ENCODE measurements at regions not wholly inside any gene's neighbourhood (a gene's known extent, or its start where the extent isn't known, plus 50 kb on each side); places are given as distances from the start of the nearest gene placed in this dataset.

GRCh38 chr18:72391951-72392350, 152.2 kb downstream of the CBLN2 start:
- ChIA-PET RAD21 (ENCODE audit: low non-redundant PET in 1 of 2, low total read pairs in 2 of 2, uncharacterized antibody in 2 of 2, unreplicated experiment in 2 of 2) (no interaction called here), CTCF (no interaction called here)
- H3K27ac ChIP-seq (ENCODE audit: low read depth, low read length), result no peak overlapping the region

GRCh38 chr18:72391427-72391826, 152.7 kb downstream of the CBLN2 start:
- H3K4me3 ChIP-seq (replicated peaks in 1 of 2; ENCODE audit: low read depth in 1 of 2, low read length in 2 of 2), result no peak overlapping the region
- BruUV-seq (replicated peaks), result no TSS peak
- no peaks in the 10 kb centered on the region for H3K79me2 ChIP-seq (ENCODE audit: insufficient read depth, low read length)
- ChIA-PET RAD21 (ENCODE audit: low non-redundant PET in 1 of 2, low total read pairs in 2 of 2, uncharacterized antibody in 2 of 2, unreplicated experiment in 2 of 2) (no interaction called here), POLR2A (no interaction called here), CTCF (no interaction called here)
- DNase-seq (ENCODE audit: low read depth, low spot score), result no peak
- H3K27me3 ChIP-seq (ENCODE audit: insufficient read depth, low read length), result no peaks in the 10 kb centered on the region
- H3K4me2 ChIP-seq (ENCODE audit: low read length), result no peak overlapping the region
- H3K27ac ChIP-seq (ENCODE audit: low read depth, low read length), result no peak overlapping the region
- no peak overlapping the region for H3K9ac ChIP-seq (ENCODE audit: low read length)
- peaks cover 0 to 35% of the 10 kb centered on the region in 2 experiments; a peak in 2 of 4 replicates for H3K9me3 ChIP-seq (ENCODE audit: control insufficient read depth in 1 of 2, insufficient read depth in 1 of 2, low read depth in 1 of 2, low read length in 2 of 2)
- no peaks in the 10 kb centered on the region for H4K20me1 ChIP-seq (ENCODE audit: insufficient read depth)
- no peaks in the 10 kb centered on the region for H3K4me1 ChIP-seq (ENCODE audit: control insufficient read depth in 1 of 2, insufficient read depth in 2 of 2, low read length in 2 of 2)
- H2AFZ ChIP-seq (ENCODE audit: low read depth, low read length, poor library complexity, severe bottlenecking), result no peak overlapping the region
- H3K36me3 ChIP-seq (ENCODE audit: control insufficient read depth in 1 of 2, insufficient read depth in 2 of 2, low read length in 2 of 2), result no peaks in the 10 kb centered on the region
- ATAC-seq, result no peak
- TF ChIP-seq ATF3 (IDR thresholded peaks at IDR 0.05) (no peak), ELF1 (IDR thresholded peaks at IDR 0.05; ENCODE audit: borderline replicate concordance, low read depth) (no peak)
- H3K9me2 ChIP-seq (ENCODE audit: insufficient read depth), result no peaks in the 10 kb centered on the region
- intact Hi-C loops (cut with micrococcal nuclease), result no loop called here

More at GRCh38 chr18:72391951-72392350, 152.2 kb downstream of the CBLN2 start:
- H4K20me1 ChIP-seq (ENCODE audit: insufficient read depth), result no peaks in the 10 kb centered on the region
- no peaks in the 10 kb centered on the region for H3K9me2 ChIP-seq (ENCODE audit: insufficient read depth)
- H3K4me3 ChIP-seq (replicated peaks in 1 of 2; ENCODE audit: low read depth in 1 of 2, low read length in 2 of 2), result no peak overlapping the region
- H3K79me2 ChIP-seq (ENCODE audit: insufficient read depth, low read length), result no peaks in the 10 kb centered on the region
- peaks cover 0 to 35% of the 10 kb centered on the region in 2 experiments; a peak in 2 of 4 replicates for H3K9me3 ChIP-seq (ENCODE audit: control insufficient read depth in 1 of 2, insufficient read depth in 1 of 2, low read depth in 1 of 2, low read length in 2 of 2)
- intact Hi-C loops (cut with micrococcal nuclease), result no loop called here
- TF ChIP-seq SIN3A (IDR thresholded peaks at IDR 0.05; ENCODE audit: low read depth), result no peak
- TF ChIP-seq CTCF (IDR thresholded peaks at IDR 0.05 in 2 of 3, conservative IDR thresholded peaks at IDR 0.05 in 1 of 3; ENCODE audit: borderline replicate concordance in 1 of 3, insufficient read depth in 1 of 3, low read depth in 2 of 3, low read length in 2 of 3), result no peak
- TF ChIP-seq ZNF274 (IDR thresholded peaks at IDR 0.05; ENCODE audit: low read depth, low read length), result no peak
- no peak for TF ChIP-seq POLR2AphosphoS5 (IDR thresholded peaks at IDR 0.05; ENCODE audit: low read depth, low read length)
- TF ChIP-seq JUND (IDR thresholded peaks at IDR 0.05), result no peak
- TF ChIP-seq RAD21 (IDR thresholded peaks at IDR 0.05; ENCODE audit: low read depth), result no peak
- TF ChIP-seq CEBPB (IDR thresholded peaks at IDR 0.05; ENCODE audit: low read depth), result no peak
- TF ChIP-seq TCF7L2 (IDR thresholded peaks at IDR 0.05; ENCODE audit: borderline replicate concordance, extremely low read depth, insufficient read depth, insufficient read length), result no peak
- no peak for ATAC-seq
- H3K4me2 ChIP-seq (ENCODE audit: low read length), result no peak overlapping the region
- no peaks in the 10 kb centered on the region for H3K4me1 ChIP-seq (ENCODE audit: control insufficient read depth in 1 of 2, insufficient read depth in 2 of 2, low read length in 2 of 2)
- BruUV-seq (replicated peaks), result no TSS peak
- no peaks in the 10 kb centered on the region for H3K27me3 ChIP-seq (ENCODE audit: insufficient read depth, low read length)
- H2AFZ ChIP-seq (ENCODE audit: low read depth, low read length, poor library complexity, severe bottlenecking), result no peak overlapping the region
- POLR2A ChIA-PET, result no interaction called here
- H3K36me3 ChIP-seq (ENCODE audit: control insufficient read depth in 1 of 2, insufficient read depth in 2 of 2, low read length in 2 of 2), result no peaks in the 10 kb centered on the region
- no peak overlapping the region for H3K9ac ChIP-seq (ENCODE audit: low read length)
- no peak for DNase-seq (ENCODE audit: low read depth, low spot score)

Measured in HCT116 (cell line).